Mesenchymal stem cell (in vitro differentiated cells and primary cell): ENCODE measurements at regions not wholly inside any gene's neighbourhood (a gene's known extent, or its start where the extent isn't known, plus 50 kb on each side); places are given as distances from the start of the nearest gene placed in this dataset.
A peak's percentile ranks its signal among the peaks of the same experiment; 100 is the strongest.

Source experiments
- DNase-seq: peaks from one replicate; pipeline ENCODE4 v3.0.0-alpha.2; 2013
- H2AFZ ChIP-seq: one replicate; pipeline ENCODE4 v1.6.1; 2013; ENCODE audit warnings: low read depth, mild to moderate bottlenecking, control low read depth, inconsistent platforms, low read length, moderate library complexity
- H2AK5ac ChIP-seq: 2 replicates; pipeline ENCODE4 v1.6.1; 2013; ENCODE audit warnings: low read length, moderate library complexity, mild to moderate bottlenecking, inconsistent platforms; ENCODE audit not compliant: severe bottlenecking
- H2BK120ac ChIP-seq: one replicate; pipeline ENCODE4 v1.6.1; 2013; ENCODE audit warnings: low read depth, mild to moderate bottlenecking, inconsistent platforms, low read length, moderate library complexity
- H2BK12ac ChIP-seq, 2 experiments: one replicate each; pipeline ENCODE4 v1.6.1; 2013; ENCODE audit warnings: inconsistent platforms in 2 of 2, low read length in 2 of 2, mild to moderate bottlenecking in 2 of 2, moderate library complexity in 2 of 2, control low read depth in 1 of 2
- H2BK15ac ChIP-seq: one replicate; pipeline ENCODE4 v1.6.1; 2013; ENCODE audit warnings: mild to moderate bottlenecking, low read depth, inconsistent platforms; ENCODE audit not compliant: poor library complexity, severe bottlenecking
- H2BK5ac ChIP-seq: 2 replicates; pipeline ENCODE4 v1.6.1; 2013; ENCODE audit warnings: low read depth, mild to moderate bottlenecking, low read length, control low read depth, inconsistent platforms; ENCODE audit not compliant: poor library complexity, severe bottlenecking
- H3K14ac ChIP-seq, 2 experiments: one replicate each; pipeline ENCODE4 v1.6.1; 2013; ENCODE audit warnings: inconsistent platforms in 2 of 2, low read length in 2 of 2, control low read depth in 1 of 2, mild to moderate bottlenecking in 1 of 2, moderate library complexity in 1 of 2
- H3K18ac ChIP-seq, 2 experiments: one replicate each; pipeline ENCODE4 v1.6.1; 2013; ENCODE audit warnings: inconsistent platforms in 2 of 2, low read length in 2 of 2, control low read depth in 1 of 2, low read depth in 1 of 2, mild to moderate bottlenecking in 1 of 2
- H3K23ac ChIP-seq, 2 experiments: one replicate each; pipeline ENCODE4 v1.6.1; 2013; ENCODE audit warnings: inconsistent platforms in 2 of 2, low read length in 2 of 2, mild to moderate bottlenecking in 2 of 2, moderate library complexity in 2 of 2, control low read depth in 1 of 2
- H3K27ac ChIP-seq: 2 replicates; pipeline ENCODE4 v1.5.1; 2013; ENCODE audit warnings: mild to moderate bottlenecking, moderate library complexity, low read length, control low read depth, inconsistent platforms; ENCODE audit not compliant: poor library complexity, severe bottlenecking
- H3K27me3 ChIP-seq, 2 experiments: 2 replicates each; pipeline versions ENCODE4 v1.6.1 to v1.7.0; 2013; ENCODE audit warnings: low read length in 2 of 2, mild to moderate bottlenecking in 2 of 2, moderate library complexity in 2 of 2, control low read depth in 1 of 2, inconsistent platforms in 1 of 2; ENCODE audit not compliant: control insufficient read depth in 1 of 2, insufficient read depth in 1 of 2
- H3K36me3 ChIP-seq, 2 experiments: 2 replicates each; pipeline versions ENCODE4 v1.6.1 to v1.7.0; 2013; ENCODE audit warnings: low read length in 2 of 2, control low read depth in 1 of 2, inconsistent platforms in 1 of 2, low read depth in 1 of 2, mild to moderate bottlenecking in 1 of 2; ENCODE audit not compliant: insufficient read depth in 2 of 2, control insufficient read depth in 1 of 2
- H3K4ac ChIP-seq, 2 experiments: one replicate each; pipeline ENCODE4 v1.6.1; 2013; ENCODE audit warnings: inconsistent platforms in 2 of 2, low read length in 2 of 2, mild to moderate bottlenecking in 2 of 2, moderate library complexity in 2 of 2, control low read depth in 1 of 2, low read depth in 1 of 2
- H3K4me1 ChIP-seq: 2 replicates; pipeline ENCODE4 v1.6.1; 2013; ENCODE audit warnings: low read depth, low read length, control low read depth; ENCODE audit not compliant: control insufficient read depth, insufficient read depth
- H3K4me2 ChIP-seq: 2 replicates; pipeline ENCODE4 v1.6.1; 2013; ENCODE audit warnings: low read length, mild to moderate bottlenecking, inconsistent platforms; ENCODE audit not compliant: poor library complexity, severe bottlenecking
- H3K4me3 ChIP-seq, 2 experiments: 2 replicates each; pipeline versions ENCODE4 v1.5.1 to v1.7.0; 2013; ENCODE audit warnings: low read length in 2 of 2, mild to moderate bottlenecking in 2 of 2, control low read depth in 1 of 2, low read depth in 1 of 2; ENCODE audit not compliant: insufficient read depth in 1 of 2
- H3K79me1 ChIP-seq: replicated peaks from 2 replicates; pipeline ENCODE4 v1.6.1; 2013; ENCODE audit warnings: mild to moderate bottlenecking, control low read depth, low read length, inconsistent platforms; ENCODE audit not compliant: poor library complexity, severe bottlenecking
- H3K9ac ChIP-seq: 2 replicates; pipeline ENCODE4 v1.7.0; 2013; ENCODE audit warnings: mild to moderate bottlenecking, low read length, moderate library complexity
- H3K9me3 ChIP-seq: 2 replicates; pipeline ENCODE4 v1.7.0; 2013; ENCODE audit warnings: mild to moderate bottlenecking, low read length; ENCODE audit not compliant: control insufficient read depth
- H4K8ac ChIP-seq: one replicate; pipeline ENCODE4 v1.6.1; 2013; ENCODE audit warnings: inconsistent platforms, mild to moderate bottlenecking, low read length, moderate library complexity
- H4K91ac ChIP-seq: one replicate; pipeline ENCODE4 v1.6.1; 2013; ENCODE audit warnings: mild to moderate bottlenecking, low read length, inconsistent platforms
- WGBS: methylation state at CpG from one replicate; pipeline ENCODE4 v1.1.7; 2013; ENCODE audit warnings: mixed read lengths; 5-methylcytosine and 5-hydroxymethylcytosine counted together

GRCh38 chr10:110425684-110426293 is 71.9 kb upstream of the DUSP5 start:
- peak overlapping the region; percentile 98 for H3K27ac ChIP-seq
- H4K8ac ChIP-seq = no peak overlapping the region
- peak overlapping the region; percentile 95 for H2BK5ac ChIP-seq
- H2AFZ ChIP-seq = no peak overlapping the region
- peak overlapping the region; percentile 85 for H3K9ac ChIP-seq
- no peak overlapping the region for H3K4me2 ChIP-seq
- no peaks in the 10 kb centered on the region for H3K36me3 ChIP-seq
- H3K14ac ChIP-seq = no peak overlapping the region
- H3K79me1 ChIP-seq = no peaks in the 10 kb centered on the region
- no peak overlapping the region for H3K4ac ChIP-seq
- H2AK5ac ChIP-seq = no peak overlapping the region
- H3K4me1 ChIP-seq = peaks cover 29% of the 10 kb centered on the region
- WGBS = 74% methylated on average over 10 of the region's 11 CpGs
- no peak overlapping the region for H2BK12ac ChIP-seq
- DNase-seq = peak; percentile 96
- no peak overlapping the region for H2BK120ac ChIP-seq
- H3K9me3 ChIP-seq = no peaks in the 10 kb centered on the region
- H3K23ac ChIP-seq = no peak overlapping the region
- no peak overlapping the region for H2BK15ac ChIP-seq
- no peak overlapping the region for H3K4me3 ChIP-seq
- no peaks in the 10 kb centered on the region for H3K27me3 ChIP-seq
- H3K18ac ChIP-seq = no peak overlapping the region
- H4K91ac ChIP-seq = no peak overlapping the region

GRCh38 chr10:110426294-110427181 is 71.2 kb upstream of the DUSP5 start:
- 68% methylated on average over 7 of the region's 14 CpGs for WGBS
- Histone ChIP-seq H4K91ac (peak overlapping the region; percentile 34), H3K4me1 (peaks cover 28% of the 10 kb centered on the region), H3K4me3 (peak overlapping the region in 1 of 2 experiments; percentile 35), H3K18ac (peak overlapping the region; percentile 58 to 93), H4K8ac (peak overlapping the region; percentile 67), H2BK5ac (peak overlapping the region; percentile 95), H3K9ac (peak overlapping the region; percentile 85), H3K14ac (no peak overlapping the region), H3K79me1 (no peaks in the 10 kb centered on the region), H3K27me3 (peaks cover 0 to 2% of the 10 kb centered on the region in 2 experiments), H3K9me3 (no peaks in the 10 kb centered on the region), H2AFZ (peak overlapping the region; percentile 5), H3K23ac (no peak overlapping the region), H3K4ac (peak overlapping the region in 1 of 2 experiments; percentile 51), H3K36me3 (no peaks in the 10 kb centered on the region), H3K27ac (peak overlapping the region; percentile 98), H3K4me2 (no peak overlapping the region), H2BK120ac (peak overlapping the region; percentile 54), H2BK15ac (no peak overlapping the region), H2AK5ac (peak overlapping the region; percentile 100), H2BK12ac (peak overlapping the region; percentile 56 to 88)
- DNase-seq = no peak

GRCh38 chr10:110429301-110429700 is 68.4 kb upstream of the DUSP5 start:
- Histone ChIP-seq H3K18ac (no peak overlapping the region), H3K4me2 (no peak overlapping the region), H3K9ac (no peak overlapping the region), H3K36me3 (no peaks in the 10 kb centered on the region), H2AK5ac (peak overlapping the region; percentile 49), H2AFZ (no peak overlapping the region), H3K4me1 (peaks cover 17% of the 10 kb centered on the region), H3K9me3 (no peaks in the 10 kb centered on the region), H3K27ac (no peak overlapping the region), H3K4ac (no peak overlapping the region), H3K23ac (no peak overlapping the region), H4K91ac (no peak overlapping the region), H2BK12ac (no peak overlapping the region), H2BK15ac (no peak overlapping the region), H2BK5ac (no peak overlapping the region), H3K14ac (no peak overlapping the region), H2BK120ac (no peak overlapping the region), H3K4me3 (no peak overlapping the region), H3K79me1 (no peaks in the 10 kb centered on the region), H4K8ac (no peak overlapping the region), H3K27me3 (peaks cover 0 to 3% of the 10 kb centered on the region in 2 experiments)
- no peak for DNase-seq
- WGBS = 69% methylated on average over 2 of the region's 2 CpGs
